A549 (cell line): ENCODE measurements at regions not wholly inside any gene's neighbourhood (a gene's known extent, or its start where the extent isn't known, plus 50 kb on each side); places are given as distances from the start of the nearest gene placed in this dataset.

Experiments used
- ATAC-seq, 2 experiments: fragments of 200-7000 bp in 1 of 2; fragments of >200 bp in 1 of 2; cut with Nextera tagmentation in 1 of 2; cut with Tn5 transposase in 1 of 2; 3 replicates each; pipeline versions ENCODE4 v1.8.0 to v1.9.1; 2018 to 2020; ENCODE audit warnings: mild to moderate bottlenecking in 1 of 2, moderate library complexity in 1 of 2
- CTCF ChIA-PET: fragments of 300-600 bp; sonication (Branson Sonifier 250); formaldehyde crosslinking; extraction: SDS; loops from one replicate; lab custom pipeline; 2021; ENCODE audit warnings: antibody characterized with exemption, inconsistent platforms; lab: Yijun Ruan, JAX
- POLR2A ChIA-PET: fragments of 350-600 bp; formaldehyde crosslinking; extraction: SDS; loops from one replicate; lab custom pipeline; 2021; ENCODE audit warnings: antibody characterized with exemption, inconsistent platforms; lab: Yijun Ruan, JAX
- DNase-seq, 2 experiments: peaks; one replicate each; pipeline versions ENCODE4 v3.0.0 to v3.0.0-alpha.2; 2011 to 2016; ENCODE audit warnings: low read depth in 1 of 2, low spot score in 1 of 2
- FAIRE-seq: peaks from 2 replicates; lab custom pipeline; 2011; peaks lifted over from hg19 to GRCh38; lab: Jason Lieb, UNC
- H3K27ac ChIP-seq, 2 experiments: fragments of >200 bp; sonication (Bioruptor Twin); formaldehyde crosslinking; 3 replicates each; pipeline ENCODE4 v1.5.1; 2016 to 2017
- H3K4me1 ChIP-seq: fragments of >200 bp; sonication (Bioruptor Twin); formaldehyde crosslinking; 3 replicates; pipeline ENCODE4 v1.6.1; 2016
- H3K4me2 ChIP-seq: fragments of >200 bp; sonication (Bioruptor Twin); formaldehyde crosslinking; 3 replicates; pipeline ENCODE4 v1.6.1; 2016
- H3K4me3 ChIP-seq: fragments of >200 bp; sonication (Bioruptor Twin); formaldehyde crosslinking; 3 replicates; pipeline ENCODE4 v1.5.1; 2016
- H3K9me3 ChIP-seq: fragments of >200 bp; sonication (Bioruptor Twin); formaldehyde crosslinking; 3 replicates; pipeline ENCODE4 v1.6.1; 2016
- CBX2 ChIP-seq: fragments of 200-600 bp; sonication (generic); IDR thresholded peaks from 2 replicates; pipeline ENCODE4 v1.6.1; 2016; ENCODE audit warnings: low read depth, mild to moderate bottlenecking, borderline replicate concordance
- CBX8 ChIP-seq: fragments of 200-600 bp; sonication (generic); IDR thresholded peaks from 2 replicates; pipeline ENCODE4 v1.6.1; 2016
- CHD2 ChIP-seq: fragments of 150-350 bp; IDR thresholded peaks from 2 replicates; pipeline ENCODE4 v1.6.1; 2014; ENCODE audit warnings: low read length; ENCODE audit not compliant: partially characterized antibody
- CHD4 ChIP-seq: fragments of 200-600 bp; sonication (generic); IDR thresholded peaks from 2 replicates; pipeline ENCODE4 v1.6.1; 2016; ENCODE audit warnings: antibody characterized with exemption, mild to moderate bottlenecking, borderline replicate concordance
- EHMT2 ChIP-seq: fragments of 200-600 bp; sonication (generic); IDR thresholded peaks from 2 replicates; pipeline ENCODE4 v1.6.1; 2016; ENCODE audit warnings: antibody characterized with exemption, low read depth, mild to moderate bottlenecking, moderate library complexity
- ESRRA ChIP-seq: fragments of 150-350 bp; IDR thresholded peaks from 2 replicates; pipeline ENCODE4 v1.6.1; 2014; ENCODE audit warnings: mild to moderate bottlenecking, low read length, borderline replicate concordance
- FOSB ChIP-seq: fragments of 250-450 bp; sonication (Bioruptor Pico); IDR thresholded peaks from 2 replicates; pipeline ENCODE4 v1.5.0; 2020; ENCODE audit warnings: mild to moderate bottlenecking, moderate library complexity
- GATA3 ChIP-seq: IDR thresholded peaks from 2 replicates; pipeline ENCODE4 v1.6.1; 2012; ENCODE audit warnings: borderline replicate concordance
- JUN ChIP-seq, 2 experiments: fragments of >200 bp; sonication (Bioruptor Twin); formaldehyde crosslinking; IDR thresholded peaks; 2 replicates in 1 of 2; 3 replicates in 1 of 2; pipeline ENCODE4 v1.6.1; 2016 to 2017
- KDM1A ChIP-seq: fragments of 200-600 bp; sonication (generic); IDR thresholded peaks from 2 replicates; pipeline ENCODE4 v1.6.1; 2016; ENCODE audit warnings: low read depth, mild to moderate bottlenecking
- KDM5A ChIP-seq: fragments of 200-600 bp; sonication (generic); IDR thresholded peaks from 2 replicates; pipeline ENCODE4 v1.6.1; 2016; ENCODE audit warnings: antibody characterized with exemption, mild to moderate bottlenecking
- MAFK ChIP-seq: fragments of 450-650 bp; IDR thresholded peaks from 2 replicates; pipeline ENCODE4 v1.6.1; 2014; ENCODE audit not compliant: partially characterized antibody
- MAZ ChIP-seq: fragments of 150-350 bp; IDR thresholded peaks from 2 replicates; pipeline ENCODE4 v1.6.1; 2014; ENCODE audit warnings: antibody characterized with exemption, low read depth, low read length, borderline replicate concordance
- NPAS2 ChIP-seq: fragments of 250-450 bp; sonication (Bioruptor Pico); IDR thresholded peaks from 2 replicates; pipeline ENCODE4 v1.8.0; 2022; ENCODE audit warnings: mild to moderate bottlenecking, moderate library complexity, borderline replicate concordance
- PHF8 ChIP-seq: fragments of 200-600 bp; sonication (generic); IDR thresholded peaks from 2 replicates; pipeline ENCODE4 v1.6.1; 2016; ENCODE audit warnings: low read depth, mild to moderate bottlenecking, antibody characterized with exemption, moderate library complexity, borderline replicate concordance
- POLR2A ChIP-seq: IDR thresholded peaks from 2 replicates; pipeline ENCODE4 v1.6.1; 2012; ENCODE audit warnings: mild to moderate bottlenecking, low read length
- RARB ChIP-seq: fragments of 250-450 bp; sonication (Bioruptor Pico); IDR thresholded peaks from 2 replicates; pipeline ENCODE4 v1.8.0; 2021; ENCODE audit warnings: mild to moderate bottlenecking, moderate library complexity
- RNF2 ChIP-seq: fragments of 200-600 bp; sonication (generic); IDR thresholded peaks from 2 replicates; pipeline ENCODE4 v1.6.1; 2016; ENCODE audit warnings: low read depth, mild to moderate bottlenecking, antibody characterized with exemption, moderate library complexity, borderline replicate concordance
- TFCP2L1 ChIP-seq: fragments of 250-450 bp; sonication (Bioruptor Pico); IDR thresholded peaks from 2 replicates; pipeline ENCODE4 v1.5.0; 2021; ENCODE audit warnings: mild to moderate bottlenecking
- TP53 ChIP-seq: fragments of 250-450 bp; sonication (Bioruptor Pico); IDR thresholded peaks from 2 replicates; pipeline ENCODE4 v1.5.0; 2021; ENCODE audit warnings: mild to moderate bottlenecking, moderate library complexity
- ZC3H11A ChIP-seq: fragments of 450-650 bp; IDR thresholded peaks from 2 replicates; pipeline ENCODE4 v1.6.1; 2014; ENCODE audit warnings: antibody characterized with exemption, mild to moderate bottlenecking
- ZFP36 ChIP-seq: fragments of 450-650 bp; IDR thresholded peaks from 2 replicates; pipeline ENCODE4 v1.6.1; 2014; ENCODE audit warnings: borderline replicate concordance; ENCODE audit not compliant: partially characterized antibody
- ZNF302 ChIP-seq: fragments of 250-450 bp; sonication (Bioruptor Pico); IDR thresholded peaks from 2 replicates; pipeline ENCODE4 v1.9.0; 2021; ENCODE audit warnings: inconsistent platforms, mild to moderate bottlenecking, moderate library complexity
- WGBS: methylation state at CpG from one replicate; pipeline ENCODE4 v1.1.6; 2017; ENCODE audit errors: missing lambda C conversion rate; 5-methylcytosine and 5-hydroxymethylcytosine counted together
- TF ChIP-seq, protein P1 (sequence below): fragments of 150-350 bp; IDR thresholded peaks from 2 replicates; pipeline ENCODE4 v1.6.1; 2014; ENCODE audit warnings: low read depth, mild to moderate bottlenecking, low read length
- TF ChIP-seq, protein P2 (sequence below): IDR thresholded peaks from 2 replicates; pipeline ENCODE4 v1.6.1; 2012; ENCODE audit warnings: low read depth, borderline replicate concordance
- TF ChIP-seq, protein P3 (sequence below): IDR thresholded peaks from 2 replicates; pipeline ENCODE4 v1.6.1; 2012

DNA sequence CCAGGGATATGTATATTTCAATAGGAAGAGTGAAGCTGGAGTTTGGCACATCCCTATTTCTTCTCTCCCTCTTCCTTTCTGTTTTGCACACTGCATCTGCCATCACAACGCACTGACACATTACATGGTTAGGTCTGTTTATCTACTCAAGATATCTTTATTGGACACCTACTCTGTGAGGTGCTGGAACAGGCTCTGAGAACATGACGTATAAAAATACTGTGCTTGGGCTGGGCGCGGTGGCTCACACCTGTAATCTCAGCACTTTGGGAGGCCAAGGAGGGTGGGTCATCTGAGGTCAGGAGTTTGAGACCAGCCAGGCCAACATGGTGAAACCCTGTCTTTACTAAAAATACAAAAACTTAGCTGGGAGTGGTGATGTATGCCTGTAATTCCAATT, 653.3 kb downstream of the SLC4A3 start (continued):
- TF ChIP-seq, protein P1, sequence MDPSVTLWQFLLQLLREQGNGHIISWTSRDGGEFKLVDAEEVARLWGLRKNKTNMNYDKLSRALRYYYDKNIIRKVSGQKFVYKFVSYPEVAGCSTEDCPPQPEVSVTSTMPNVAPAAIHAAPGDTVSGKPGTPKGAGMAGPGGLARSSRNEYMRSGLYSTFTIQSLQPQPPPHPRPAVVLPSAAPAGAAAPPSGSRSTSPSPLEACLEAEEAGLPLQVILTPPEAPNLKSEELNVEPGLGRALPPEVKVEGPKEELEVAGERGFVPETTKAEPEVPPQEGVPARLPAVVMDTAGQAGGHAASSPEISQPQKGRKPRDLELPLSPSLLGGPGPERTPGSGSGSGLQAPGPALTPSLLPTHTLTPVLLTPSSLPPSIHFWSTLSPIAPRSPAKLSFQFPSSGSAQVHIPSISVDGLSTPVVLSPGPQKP, result no peak
- TF ChIP-seq MAZ (no peak), MAFK (no peak), TP53 (CRISPR knock-in tag) (no peak), RNF2 (no peak), ESRRA (no peak), RARB (no peak), CHD2 (no peak), TFCP2L1 (CRISPR knock-in tag) (no peak)
- TF ChIP-seq, protein P2, sequence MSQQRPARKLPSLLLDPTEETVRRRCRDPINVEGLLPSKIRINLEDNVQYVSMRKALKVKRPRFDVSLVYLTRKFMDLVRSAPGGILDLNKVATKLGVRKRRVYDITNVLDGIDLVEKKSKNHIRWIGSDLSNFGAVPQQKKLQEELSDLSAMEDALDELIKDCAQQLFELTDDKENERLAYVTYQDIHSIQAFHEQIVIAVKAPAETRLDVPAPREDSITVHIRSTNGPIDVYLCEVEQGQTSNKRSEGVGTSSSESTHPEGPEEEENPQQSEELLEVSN, result no peak

DNA sequence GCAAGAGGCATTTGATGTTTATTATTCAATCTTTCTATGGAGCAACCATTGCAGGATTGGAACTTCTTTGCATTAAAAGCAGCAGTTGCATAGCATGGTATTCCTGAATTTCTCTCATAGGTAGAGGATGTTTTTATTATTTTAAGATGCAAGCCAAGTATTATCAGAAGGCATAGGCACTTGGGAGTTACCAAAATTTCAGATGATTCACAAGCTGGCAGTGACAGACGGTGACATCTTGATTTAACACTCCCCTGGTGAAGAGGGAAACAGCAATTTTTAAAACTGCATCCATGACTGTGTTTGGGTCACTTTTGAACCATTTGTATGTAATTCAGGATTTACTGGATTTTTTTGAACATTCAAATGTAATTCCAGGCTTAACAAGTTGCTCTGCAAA, 654.3 kb downstream of the SLC4A3 start:
- POLR2A ChIA-PET, result no interaction called here
- WGBS, result 63% methylated on average over 1 of the region's 1 CpG
- peaks cover 31% of the 10 kb centered on the region for H3K4me1 ChIP-seq
- TF ChIP-seq ZFP36, result no peak
- TF ChIP-seq ZNF302, result no peak
- no peak for TF ChIP-seq PHF8
- TF ChIP-seq GATA3, result no peak
- no peak for TF ChIP-seq KDM1A
- TF ChIP-seq CBX8, result no peak
- no peak for TF ChIP-seq TP53 (CRISPR knock-in tag)
- no peak for TF ChIP-seq KDM5A
- no peak for TF ChIP-seq ZC3H11A
- no peak for TF ChIP-seq FOSB (CRISPR knock-in tag)
- no peak for TF ChIP-seq MAFK
- no peak for TF ChIP-seq MAZ
- TF ChIP-seq, protein P3, sequence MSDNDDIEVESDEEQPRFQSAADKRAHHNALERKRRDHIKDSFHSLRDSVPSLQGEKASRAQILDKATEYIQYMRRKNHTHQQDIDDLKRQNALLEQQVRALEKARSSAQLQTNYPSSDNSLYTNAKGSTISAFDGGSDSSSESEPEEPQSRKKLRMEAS, result no peak
- TF ChIP-seq EHMT2, result no peak
- TF ChIP-seq POLR2A, result no peak
- TF ChIP-seq, protein P2, result no peak
- TF ChIP-seq JUN (IDR thresholded peaks at IDR 0.05), result no peak
- no peak for TF ChIP-seq NPAS2
- TF ChIP-seq, all 56 proteins: peak for 0
- no peaks in the 10 kb centered on the region for H3K9me3 ChIP-seq
- no peak overlapping the region for H3K4me2 ChIP-seq
- ATAC-seq, result no peak
- CTCF ChIA-PET, result no interaction called here
- FAIRE-seq, result no peak
- no peak for DNase-seq
- H3K4me3 ChIP-seq, result no peak overlapping the region
- H3K27ac ChIP-seq, result no peak overlapping the region; a peak in 1 of 6 replicates

DNA sequence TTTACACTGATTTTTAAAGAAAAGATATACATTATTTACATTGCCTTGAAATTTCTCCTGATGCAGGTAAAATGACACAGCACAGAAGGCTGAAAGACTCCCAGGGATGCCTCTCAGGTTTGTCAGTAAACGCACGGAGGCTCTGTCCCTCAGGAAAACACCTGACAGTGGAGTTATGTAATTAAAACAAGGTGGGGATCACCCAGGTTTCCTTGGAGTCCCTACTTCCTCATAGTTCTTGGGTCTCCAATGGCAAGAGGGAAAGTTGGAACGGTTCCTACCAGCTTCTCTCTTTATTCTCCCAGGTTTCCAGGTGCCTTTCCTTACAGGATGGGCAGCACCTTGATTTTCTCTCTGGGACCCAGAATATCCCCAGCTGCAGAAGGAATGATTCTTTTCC, 654.8 kb downstream of the SLC4A3 start:
- WGBS, result 84% methylated on average over 3 of the region's 3 CpGs
- H3K4me2 ChIP-seq, result no peak overlapping the region
- H3K27ac ChIP-seq, result peak overlapping the region in 1 of 2 experiments; percentile 24; a peak in 1 of 6 replicates
- POLR2A ChIA-PET, result no interaction called here
- TF ChIP-seq CBX2 (no peak), CHD4 (no peak)
- TF ChIP-seq, all 56 proteins: peak for 0
- DNase-seq, result no peak
- ATAC-seq, result no peak
- H3K4me1 ChIP-seq, result peaks cover 27% of the 10 kb centered on the region
- H3K4me3 ChIP-seq, result no peak overlapping the region
- FAIRE-seq, result no peak
- CTCF ChIA-PET, result no interaction called here
- no peaks in the 10 kb centered on the region for H3K9me3 ChIP-seq
